ENCODE measurements at regions not wholly inside any gene's neighbourhood (a gene's known extent, or its start where the extent isn't known, plus 50 kb on each side); places are given as distances from the start of the nearest gene placed in this dataset.
A peak's percentile ranks its signal among the peaks of the same experiment; 100 is the strongest.

DNA sequence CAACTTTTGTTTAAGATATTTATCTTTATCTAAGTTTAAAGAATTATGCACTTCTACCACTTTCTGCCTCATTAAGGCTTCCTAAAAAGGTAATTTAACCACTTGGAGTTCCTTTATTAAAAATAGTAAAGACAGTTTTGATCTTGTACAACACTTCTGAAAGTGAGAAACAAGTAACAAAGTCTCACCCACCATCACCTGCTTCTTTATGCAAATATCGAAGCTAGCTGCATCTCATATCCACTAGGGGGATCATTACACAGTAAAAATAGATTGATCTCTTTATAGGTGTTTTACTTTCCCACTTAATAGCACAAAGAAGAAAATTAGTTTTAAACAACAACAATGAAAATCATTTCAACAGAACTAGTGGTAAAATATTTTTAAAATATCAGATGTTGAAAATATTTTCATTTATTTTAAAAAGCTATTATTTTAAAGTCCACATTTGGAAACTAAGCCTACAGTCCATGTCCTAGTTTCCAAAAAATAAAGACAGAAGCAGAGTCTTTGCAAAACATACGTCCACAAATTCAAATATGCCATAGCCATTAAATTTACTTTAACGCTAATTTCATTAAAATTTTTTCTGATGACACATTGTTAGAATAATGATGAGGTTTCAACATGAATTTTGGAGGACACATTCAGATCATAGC, 160.0 kb upstream of the SOX5 start:
- Histone ChIP-seq H3K79me2 (ENCODE audit: low read length) (no peaks in the 10 kb centered on the region), H3K4me1 (ENCODE audit: low read length) (no peaks in the 10 kb centered on the region), H3K9me3 (ENCODE audit: low read length) (no peaks in the 10 kb centered on the region), H3K36me3 (ENCODE audit: insufficient read depth, low read length) (no peaks in the 10 kb centered on the region), H3K9ac (ENCODE audit: low read length) (no peak overlapping the region), H3K9me2 (replicated peaks; ENCODE audit: insufficient read depth, low read length) (no peaks in the 10 kb centered on the region), H2AFZ (ENCODE audit: low read length) (no peak overlapping the region), H4K20me1 (ENCODE audit: insufficient read depth, low read depth, low read length) (no peaks in the 10 kb centered on the region), H3K27me3 (ENCODE audit: low read length) (no peaks in the 10 kb centered on the region), H3K4me3 (ENCODE audit: low read length) (no peak overlapping the region), H3K4me2 (ENCODE audit: low read depth, low read length, poor library complexity, severe bottlenecking) (no peak overlapping the region), H3K27ac (ENCODE audit: low read length) (no peak overlapping the region)
- peak; percentile 56 for DNase-seq

DNA sequence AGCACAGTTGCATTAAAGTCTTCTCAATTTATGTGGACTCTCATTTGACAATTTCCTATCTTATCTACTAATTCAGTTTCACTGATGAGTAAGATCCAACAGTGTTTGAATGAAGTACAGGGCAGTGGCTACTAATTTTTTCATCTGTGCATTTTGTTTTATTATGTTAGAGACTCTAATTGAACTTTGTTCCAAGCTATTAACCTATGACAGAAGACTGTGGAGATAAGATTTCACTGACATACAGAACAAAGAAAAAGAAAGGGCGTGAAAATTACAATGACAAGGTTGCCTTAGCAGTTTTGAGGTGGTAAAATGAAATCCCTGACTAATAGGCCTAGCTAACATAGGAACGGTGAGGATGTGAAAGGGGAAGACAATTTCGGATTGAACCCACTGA, 153.2 kb upstream of the SOX5 start:
- Histone ChIP-seq H2AFZ (ENCODE audit: low read length) (no peak overlapping the region), H3K36me3 (ENCODE audit: insufficient read depth, low read length) (no peaks in the 10 kb centered on the region), H3K4me3 (ENCODE audit: low read length) (no peak overlapping the region), H3K27me3 (ENCODE audit: low read length) (no peaks in the 10 kb centered on the region), H3K9me3 (ENCODE audit: low read length) (no peaks in the 10 kb centered on the region), H3K9me2 (replicated peaks; ENCODE audit: insufficient read depth, low read length) (no peaks in the 10 kb centered on the region), H3K9ac (ENCODE audit: low read length) (no peak overlapping the region), H4K20me1 (ENCODE audit: insufficient read depth, low read depth, low read length) (no peaks in the 10 kb centered on the region), H3K4me2 (ENCODE audit: low read depth, low read length, poor library complexity, severe bottlenecking) (no peak overlapping the region), H3K27ac (ENCODE audit: low read length) (no peak overlapping the region), H3K4me1 (ENCODE audit: low read length) (no peaks in the 10 kb centered on the region), H3K79me2 (ENCODE audit: low read length) (no peaks in the 10 kb centered on the region)
- DNase-seq, result no peak

DNA sequence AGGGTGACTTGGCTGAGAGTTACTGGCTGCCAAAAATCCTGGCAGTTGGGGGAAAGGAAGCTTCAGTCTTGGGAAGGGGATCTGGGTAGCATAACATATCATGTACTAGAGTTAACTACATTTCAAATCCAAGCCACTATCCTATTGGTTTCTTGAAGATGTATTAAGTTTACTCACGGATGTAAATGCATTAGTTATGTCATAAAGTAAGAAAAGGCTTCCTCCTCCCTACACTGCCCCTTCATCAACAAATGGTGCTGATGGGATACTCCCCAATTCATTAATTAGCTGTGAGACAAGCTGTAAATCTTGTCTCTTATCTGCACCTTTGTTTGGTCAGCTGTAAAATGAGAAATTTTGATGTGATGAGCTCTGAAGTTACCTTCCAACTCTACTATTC, 150.1 kb upstream of the SOX5 start:
- H3K9me2 ChIP-seq (replicated peaks; ENCODE audit: insufficient read depth, low read length), result no peaks in the 10 kb centered on the region
- no peak for DNase-seq
- no peaks in the 10 kb centered on the region for H3K27me3 ChIP-seq (ENCODE audit: low read length)
- no peaks in the 10 kb centered on the region for H3K4me1 ChIP-seq (ENCODE audit: low read length)
- no peak overlapping the region for H3K4me2 ChIP-seq (ENCODE audit: low read depth, low read length, poor library complexity, severe bottlenecking)
- H3K27ac ChIP-seq (ENCODE audit: low read length), result no peak overlapping the region
- no peaks in the 10 kb centered on the region for H3K36me3 ChIP-seq (ENCODE audit: insufficient read depth, low read length)
- no peaks in the 10 kb centered on the region for H4K20me1 ChIP-seq (ENCODE audit: insufficient read depth, low read depth, low read length)
- no peak overlapping the region for H2AFZ ChIP-seq (ENCODE audit: low read length)
- no peaks in the 10 kb centered on the region for H3K9me3 ChIP-seq (ENCODE audit: low read length)
- no peaks in the 10 kb centered on the region for H3K79me2 ChIP-seq (ENCODE audit: low read length)
- H3K4me3 ChIP-seq (ENCODE audit: low read length), result no peak overlapping the region
- no peak overlapping the region for H3K9ac ChIP-seq (ENCODE audit: low read length)

DNA sequence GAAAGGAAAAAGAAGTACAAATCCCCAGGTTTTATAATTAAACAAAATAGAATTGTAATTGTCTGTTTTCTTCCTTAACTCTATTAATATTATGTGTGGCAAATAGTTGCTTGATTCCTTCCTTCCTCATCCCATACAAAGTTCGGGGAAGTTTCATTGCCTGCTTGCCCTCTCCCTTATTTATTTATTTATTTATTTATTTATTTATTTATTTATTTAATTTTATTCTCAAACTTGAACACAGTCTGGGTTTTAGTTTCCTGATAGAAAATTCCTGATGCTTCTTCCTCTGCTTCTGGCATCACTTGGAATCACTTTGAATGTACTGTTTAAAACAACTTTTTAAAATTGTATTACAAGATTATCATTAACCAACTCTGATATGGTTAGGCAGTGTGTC, 145.8 kb upstream of the SOX5 start:
- no peaks in the 10 kb centered on the region for H3K27me3 ChIP-seq (ENCODE audit: low read length)

DNA sequence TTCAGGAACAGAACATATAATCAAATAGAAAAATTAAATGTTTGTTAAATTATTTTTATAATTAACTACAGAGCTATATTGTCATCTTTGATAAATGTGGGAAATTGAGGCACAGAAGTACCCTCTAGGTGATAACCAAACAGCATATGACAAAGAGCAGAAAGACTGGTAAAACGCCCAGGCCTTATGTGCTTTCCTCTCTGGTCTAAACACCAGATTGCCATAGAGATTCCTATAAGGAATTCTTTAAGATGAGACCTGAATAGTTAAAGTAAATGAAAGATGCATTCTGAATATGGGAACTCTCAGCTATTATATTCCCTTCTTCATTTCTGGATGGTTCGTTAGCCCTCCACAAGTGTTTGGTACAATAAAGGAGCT, 140.0 kb upstream of the SOX5 start:
- H3K4me2 ChIP-seq (ENCODE audit: low read depth, low read length, poor library complexity, severe bottlenecking), result no peak overlapping the region
- H4K20me1 ChIP-seq (ENCODE audit: insufficient read depth, low read depth, low read length), result no peaks in the 10 kb centered on the region
- H3K9ac ChIP-seq (ENCODE audit: low read length), result no peak overlapping the region
- no peak overlapping the region for H3K4me3 ChIP-seq (ENCODE audit: low read length)
- H3K79me2 ChIP-seq (ENCODE audit: low read length), result no peaks in the 10 kb centered on the region
- no peak overlapping the region for H2AFZ ChIP-seq (ENCODE audit: low read length)
- H3K9me2 ChIP-seq (replicated peaks; ENCODE audit: insufficient read depth, low read length), result no peaks in the 10 kb centered on the region
- no peaks in the 10 kb centered on the region for H3K9me3 ChIP-seq (ENCODE audit: low read length)
- H3K27me3 ChIP-seq (ENCODE audit: low read length), result no peaks in the 10 kb centered on the region
- DNase-seq, result no peak
- H3K27ac ChIP-seq (ENCODE audit: low read length), result no peak overlapping the region
- H3K36me3 ChIP-seq (ENCODE audit: insufficient read depth, low read length), result no peaks in the 10 kb centered on the region
- H3K4me1 ChIP-seq (ENCODE audit: low read length), result no peaks in the 10 kb centered on the region

More for the DNA sequence above, 145.8 kb upstream of the SOX5 start:
- no peak overlapping the region for H3K9ac ChIP-seq (ENCODE audit: low read length)
- no peaks in the 10 kb centered on the region for H3K4me1 ChIP-seq (ENCODE audit: low read length)
- H2AFZ ChIP-seq (ENCODE audit: low read length), result no peak overlapping the region
- no peaks in the 10 kb centered on the region for H3K9me2 ChIP-seq (replicated peaks; ENCODE audit: insufficient read depth, low read length)
- no peaks in the 10 kb centered on the region for H3K9me3 ChIP-seq (ENCODE audit: low read length)
- H3K36me3 ChIP-seq (ENCODE audit: insufficient read depth, low read length), result no peaks in the 10 kb centered on the region
- H3K79me2 ChIP-seq (ENCODE audit: low read length), result no peaks in the 10 kb centered on the region
- no peaks in the 10 kb centered on the region for H4K20me1 ChIP-seq (ENCODE audit: insufficient read depth, low read depth, low read length)
- H3K4me3 ChIP-seq (ENCODE audit: low read length), result no peak overlapping the region
- no peak overlapping the region for H3K4me2 ChIP-seq (ENCODE audit: low read depth, low read length, poor library complexity, severe bottlenecking)
- no peak overlapping the region for H3K27ac ChIP-seq (ENCODE audit: low read length)
- DNase-seq, result no peak

DNA sequence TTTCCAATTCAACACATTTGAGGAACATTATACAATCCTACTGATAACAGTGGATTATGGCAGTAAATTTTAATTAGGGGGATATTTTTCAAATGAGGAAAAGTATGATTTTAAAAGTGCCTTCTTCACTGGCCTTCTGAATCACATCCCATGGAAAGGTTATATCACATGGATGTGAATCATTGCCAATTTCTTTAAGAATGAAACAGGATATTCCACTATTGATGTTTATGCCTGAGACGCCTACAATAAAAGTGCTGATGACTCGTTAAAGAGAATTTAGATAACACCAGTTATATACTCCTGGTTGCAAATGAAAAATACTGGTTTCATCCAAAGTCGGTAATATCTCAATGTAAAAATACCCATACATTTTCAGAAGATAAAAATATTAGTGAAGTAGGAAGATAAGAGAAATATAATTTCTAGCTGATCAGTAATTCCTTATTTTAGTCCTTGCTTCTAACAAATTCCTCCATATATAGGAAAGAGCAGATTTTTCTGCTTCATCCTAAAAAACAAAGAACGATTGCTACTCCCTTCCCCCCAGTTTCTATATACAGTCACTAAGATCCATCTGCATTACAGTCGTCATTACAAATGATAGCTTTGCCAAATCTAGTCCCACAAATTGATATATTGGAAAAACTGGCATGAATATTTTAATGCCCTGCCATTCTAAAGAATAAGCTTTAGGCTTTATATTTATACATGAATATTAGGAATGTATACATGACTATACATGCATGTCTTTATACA, 139.5 kb upstream of the SOX5 start:
- H4K20me1 ChIP-seq (ENCODE audit: insufficient read depth, low read depth, low read length), result no peaks in the 10 kb centered on the region
- H3K36me3 ChIP-seq (ENCODE audit: insufficient read depth, low read length), result no peaks in the 10 kb centered on the region
- no peaks in the 10 kb centered on the region for H3K9me3 ChIP-seq (ENCODE audit: low read length)
- no peaks in the 10 kb centered on the region for H3K4me1 ChIP-seq (ENCODE audit: low read length)
- H3K4me3 ChIP-seq (ENCODE audit: low read length), result no peak overlapping the region
- no peak overlapping the region for H2AFZ ChIP-seq (ENCODE audit: low read length)
- no peaks in the 10 kb centered on the region for H3K9me2 ChIP-seq (replicated peaks; ENCODE audit: insufficient read depth, low read length)
- H3K4me2 ChIP-seq (ENCODE audit: low read depth, low read length, poor library complexity, severe bottlenecking), result no peak overlapping the region
- H3K79me2 ChIP-seq (ENCODE audit: low read length), result no peaks in the 10 kb centered on the region
- H3K9ac ChIP-seq (ENCODE audit: low read length), result no peak overlapping the region
- no peak for DNase-seq
- no peak overlapping the region for H3K27ac ChIP-seq (ENCODE audit: low read length)
- H3K27me3 ChIP-seq (ENCODE audit: low read length), result no peaks in the 10 kb centered on the region

DNA sequence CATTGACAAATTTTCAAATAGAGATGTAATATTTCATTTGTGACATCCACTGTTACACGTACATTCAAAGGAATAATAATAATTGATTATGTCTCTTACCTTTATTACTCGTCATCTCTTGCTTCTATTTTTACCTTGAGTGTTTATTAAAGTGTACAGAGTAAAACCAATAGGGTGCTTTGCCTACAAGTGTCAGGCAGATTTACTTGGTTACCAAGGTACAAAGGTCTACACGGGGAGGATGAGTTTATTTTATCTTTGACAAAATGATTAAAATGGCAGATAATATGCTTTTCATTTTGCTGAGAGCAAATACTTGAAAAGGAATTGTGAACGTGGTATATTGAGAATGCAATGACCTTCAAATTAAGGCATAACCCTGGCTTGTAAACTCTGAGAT, 137.8 kb upstream of the SOX5 start:
- Histone ChIP-seq H2AFZ (ENCODE audit: low read length) (no peak overlapping the region), H3K79me2 (ENCODE audit: low read length) (no peaks in the 10 kb centered on the region), H4K20me1 (ENCODE audit: insufficient read depth, low read depth, low read length) (no peaks in the 10 kb centered on the region), H3K27ac (ENCODE audit: low read length) (no peak overlapping the region), H3K9me3 (ENCODE audit: low read length) (no peaks in the 10 kb centered on the region), H3K4me2 (ENCODE audit: low read depth, low read length, poor library complexity, severe bottlenecking) (no peak overlapping the region), H3K4me3 (ENCODE audit: low read length) (no peak overlapping the region), H3K36me3 (ENCODE audit: insufficient read depth, low read length) (no peaks in the 10 kb centered on the region), H3K9me2 (replicated peaks; ENCODE audit: insufficient read depth, low read length) (no peaks in the 10 kb centered on the region), H3K4me1 (ENCODE audit: low read length) (no peaks in the 10 kb centered on the region), H3K27me3 (ENCODE audit: low read length) (no peaks in the 10 kb centered on the region), H3K9ac (ENCODE audit: low read length) (no peak overlapping the region)
- DNase-seq, result no peak

DNA sequence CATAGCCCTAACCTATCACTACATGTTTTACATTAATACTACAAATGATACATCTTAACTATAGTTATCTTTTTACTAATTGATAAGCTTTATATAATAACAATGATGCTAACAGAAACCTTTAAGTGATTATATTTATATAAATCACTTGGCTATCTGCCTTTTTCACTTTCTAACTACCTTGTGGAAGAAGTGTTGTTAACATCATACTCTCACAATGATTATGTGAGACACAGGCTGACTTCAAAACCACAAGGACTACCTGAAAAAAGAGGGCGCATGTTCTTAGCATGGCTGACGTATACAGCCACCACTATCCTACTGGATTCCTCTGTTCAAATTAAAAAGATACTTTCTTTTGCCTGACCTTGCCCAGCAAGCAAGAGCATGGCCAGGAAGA, 135.3 kb upstream of the SOX5 start:
- Histone ChIP-seq H3K79me2 (ENCODE audit: low read length) (no peaks in the 10 kb centered on the region), H3K9ac (ENCODE audit: low read length) (no peak overlapping the region), H3K4me3 (ENCODE audit: low read length) (no peak overlapping the region), H3K4me1 (ENCODE audit: low read length) (no peaks in the 10 kb centered on the region), H3K27ac (ENCODE audit: low read length) (no peak overlapping the region), H3K9me3 (ENCODE audit: low read length) (no peaks in the 10 kb centered on the region), H4K20me1 (ENCODE audit: insufficient read depth, low read depth, low read length) (no peaks in the 10 kb centered on the region), H3K4me2 (ENCODE audit: low read depth, low read length, poor library complexity, severe bottlenecking) (no peak overlapping the region), H3K27me3 (ENCODE audit: low read length) (no peaks in the 10 kb centered on the region), H2AFZ (ENCODE audit: low read length) (no peak overlapping the region), H3K36me3 (ENCODE audit: insufficient read depth, low read length) (no peaks in the 10 kb centered on the region), H3K9me2 (replicated peaks; ENCODE audit: insufficient read depth, low read length) (no peaks in the 10 kb centered on the region)
- no peak for DNase-seq
